GM18870 (cell line): ENCODE measurements at regions not wholly inside any gene's neighbourhood (a gene's known extent, or its start where the extent isn't known, plus 50 kb on each side); places are given as distances from the start of the nearest gene placed in this dataset.
"Not testable (repeated sequence)": the region's sequence is repeated elsewhere in the genome, so short reads cannot be mapped to it uniquely, and the experiment has no call there.

ENCODE experiments used
- ATAC-seq: cut with Tn5 transposase; IDR thresholded peaks from one replicate; pipeline ENCODE4 v1.9.1; 2021; ENCODE audit warnings: moderate library complexity; ENCODE audit not compliant: unreplicated experiment

DNA sequence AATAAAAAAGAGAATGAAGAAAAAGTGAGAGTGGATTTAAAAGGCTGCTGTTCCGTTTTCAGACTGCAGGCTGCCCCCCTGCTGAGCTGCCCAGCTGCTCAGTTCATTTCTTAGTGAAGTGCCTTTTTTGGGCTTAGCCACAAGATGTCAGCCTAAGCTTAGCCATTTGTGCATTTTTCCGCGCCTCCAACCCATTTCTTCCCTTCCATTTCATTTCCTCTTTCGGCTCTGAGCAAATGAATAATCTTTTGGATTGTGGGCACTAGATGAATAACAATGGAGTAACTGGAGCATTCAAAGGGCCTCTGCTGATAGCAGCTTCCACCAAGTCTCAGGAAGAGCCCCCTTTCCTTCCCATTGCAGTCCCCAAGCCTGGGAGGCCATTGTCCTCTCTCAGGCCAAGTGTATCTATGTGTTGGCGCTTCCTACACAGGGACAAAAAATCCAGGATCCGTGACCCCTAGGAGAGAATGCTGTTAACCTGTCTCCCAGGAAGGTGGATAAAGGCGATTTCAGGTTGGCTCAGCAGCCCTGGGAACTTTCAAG, 83.5 kb upstream of the SPTLC3 start:
- peak; percentile 92 for ATAC-seq

DNA sequence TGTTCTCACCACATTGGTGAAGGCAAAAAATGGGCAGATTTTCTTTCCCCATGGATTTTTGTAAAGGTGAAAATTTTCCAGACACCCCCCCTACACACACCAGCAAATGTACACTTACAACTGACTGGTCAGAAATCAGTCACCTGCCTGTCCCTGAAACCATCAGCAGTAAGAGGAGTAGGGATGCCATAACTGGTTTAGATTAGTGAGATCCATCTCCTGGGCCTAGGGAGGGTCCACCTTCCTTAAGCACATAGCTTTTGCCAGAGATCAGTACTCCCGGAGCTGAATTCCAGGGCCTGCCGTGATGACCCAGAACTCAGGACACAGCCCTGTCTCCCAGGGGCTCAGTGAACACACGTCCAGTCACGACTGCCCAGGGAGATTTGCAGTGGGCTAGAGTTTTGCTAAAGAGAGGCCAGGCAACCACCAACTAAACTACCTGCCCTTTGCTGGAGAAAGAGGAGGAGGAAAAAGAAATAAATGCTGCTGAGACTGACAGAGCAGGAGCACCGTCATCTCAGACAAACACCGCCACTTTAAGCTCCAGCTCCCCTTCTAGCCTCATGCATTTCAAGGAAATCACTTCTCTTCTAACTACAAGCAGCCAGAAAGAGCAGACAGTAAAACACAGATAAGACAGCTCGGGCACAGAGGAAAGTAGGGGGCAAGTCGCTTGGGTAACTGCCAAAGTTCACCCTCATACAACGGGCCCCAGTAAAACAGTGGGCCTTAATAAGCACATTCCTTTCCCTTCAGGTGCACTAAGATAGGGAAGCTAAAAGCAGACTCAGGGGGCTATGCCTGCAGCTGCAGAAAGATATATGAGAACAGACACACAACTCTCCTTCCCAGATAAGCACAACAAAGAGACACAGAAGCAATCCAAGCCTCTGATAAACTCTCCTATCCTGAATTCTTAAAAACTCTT, 82.6 kb upstream of the SPTLC3 start:
- ATAC-seq: no peak

DNA sequence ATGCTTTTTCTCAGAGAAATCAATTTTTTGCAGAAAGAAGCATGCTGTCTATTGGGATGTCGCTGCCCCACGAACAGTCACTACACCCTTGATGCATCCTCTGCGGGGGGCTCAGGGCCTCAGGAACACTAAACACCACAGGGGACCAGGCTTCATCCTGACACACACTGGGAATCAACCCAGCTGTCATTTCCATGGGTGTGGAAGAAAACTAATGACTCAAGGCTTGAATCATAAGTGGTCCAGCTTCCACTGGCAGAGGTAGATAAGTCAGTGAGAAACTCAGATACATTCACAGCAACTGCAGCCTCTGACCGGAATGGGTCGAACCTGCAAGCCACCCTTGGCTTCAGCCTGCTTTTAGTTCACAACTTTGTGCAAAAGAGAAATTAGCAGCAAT, 81.3 kb upstream of the SPTLC3 start:
- ATAC-seq: no peak

DNA sequence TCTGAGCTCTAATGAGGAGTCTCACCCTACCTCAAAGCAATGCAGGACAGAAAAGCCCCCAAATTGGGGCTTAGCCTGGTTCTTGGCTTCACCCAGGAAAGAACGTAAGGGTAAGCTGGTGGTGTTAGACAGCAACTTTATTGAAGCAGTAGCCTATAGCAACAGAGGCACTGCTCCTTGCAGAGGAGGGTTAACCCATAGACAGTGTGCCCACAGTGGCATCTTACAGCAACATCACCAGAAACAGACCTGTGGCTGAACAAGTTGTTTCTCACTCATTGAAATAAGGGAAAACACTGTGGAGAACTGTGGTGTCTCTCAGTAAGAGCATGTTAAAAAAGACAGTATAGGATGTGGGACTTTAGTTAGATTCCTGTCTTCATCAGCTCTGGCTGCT, 80.4 kb upstream of the SPTLC3 start:
- no peak for ATAC-seq

DNA sequence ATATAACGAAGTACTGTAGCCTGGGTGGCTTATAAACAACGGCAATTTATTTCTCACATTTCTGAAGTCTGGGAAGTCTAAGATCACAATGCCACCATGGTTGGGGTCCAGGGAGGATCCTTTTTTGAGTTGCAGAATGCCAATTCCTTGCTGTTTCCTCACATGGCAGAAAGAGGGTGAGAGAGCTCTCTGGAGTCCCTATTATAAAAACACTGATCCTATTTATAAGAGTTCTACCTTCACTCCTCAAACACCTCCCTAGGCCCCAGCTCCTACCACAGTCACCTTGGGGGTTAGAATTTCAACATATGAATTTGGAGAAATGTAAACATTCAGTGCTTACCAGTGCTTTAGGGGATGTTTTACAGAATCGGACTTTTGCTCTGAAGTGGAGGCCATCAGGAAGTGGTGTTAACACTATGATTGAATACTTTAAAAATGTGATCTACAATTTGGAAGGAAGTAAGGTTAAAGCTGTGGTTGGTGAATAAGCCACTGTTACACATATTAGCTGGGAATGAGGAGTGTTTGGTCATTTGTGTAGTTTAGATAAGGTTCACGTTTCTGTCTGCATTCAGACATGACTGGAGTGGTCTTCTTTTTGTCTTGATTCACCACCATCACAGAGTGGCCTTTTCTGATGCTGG, 79.9 kb upstream of the SPTLC3 start:
- peak; percentile 39 for ATAC-seq

DNA sequence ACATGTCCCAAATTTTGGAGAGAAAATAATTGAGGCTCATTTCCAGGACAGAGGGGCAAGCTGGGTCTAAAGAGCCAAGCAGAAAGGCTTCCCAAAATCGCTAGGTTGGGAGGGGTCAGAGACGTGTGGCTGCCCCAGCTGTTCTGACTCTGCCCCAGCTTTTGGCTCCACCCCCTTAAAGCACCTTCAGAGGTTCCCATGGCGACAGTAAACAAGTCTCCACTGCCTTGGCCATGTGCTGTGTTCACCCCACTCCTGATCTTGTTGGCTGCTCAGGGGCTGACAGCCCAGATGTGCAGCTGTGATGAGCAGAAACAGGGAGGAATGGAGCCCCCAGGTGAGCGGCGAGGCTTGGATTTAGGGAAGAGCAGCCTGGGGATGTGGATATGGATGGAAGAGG, 72.8 kb upstream of the SPTLC3 start:
- ATAC-seq: no peak

DNA sequence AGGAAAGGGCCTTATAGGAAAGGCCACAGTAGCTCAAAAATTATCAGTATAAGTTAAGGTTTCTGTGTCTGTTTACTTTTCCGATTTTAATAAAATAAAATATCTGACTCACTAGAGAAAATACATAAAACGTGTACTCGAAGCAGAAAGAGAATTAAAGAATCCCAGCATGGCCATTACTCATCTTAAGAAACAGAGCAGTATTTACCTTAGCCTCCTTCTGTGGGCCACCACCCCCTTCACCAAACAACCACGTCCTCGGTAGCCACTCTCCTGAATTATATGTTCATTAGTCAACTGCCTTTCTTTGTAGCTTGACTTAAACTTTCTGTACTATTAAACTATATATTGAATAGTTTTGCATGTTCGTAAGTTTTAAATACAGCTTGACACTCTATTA, 72.2 kb upstream of the SPTLC3 start:
- ATAC-seq: no peak

DNA sequence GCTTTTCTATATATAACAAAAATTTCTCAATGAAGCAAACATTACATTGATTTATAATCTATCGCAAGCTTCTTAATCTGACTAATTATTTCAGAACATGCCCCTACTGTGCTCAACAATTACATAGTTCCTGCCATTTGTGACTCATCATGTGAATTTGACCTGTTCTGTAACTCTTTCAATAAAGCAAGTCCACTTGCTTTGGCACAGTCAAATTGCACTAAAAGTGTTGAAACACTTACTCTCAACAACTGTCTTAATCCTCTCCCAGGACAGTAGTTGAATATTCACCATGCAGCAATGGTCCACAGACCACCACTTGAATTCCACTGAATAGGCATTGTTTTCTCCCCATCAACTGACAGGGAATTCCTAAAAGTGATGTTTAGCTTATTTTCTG, 67.7 kb upstream of the SPTLC3 start:
- no peak for ATAC-seq

DNA sequence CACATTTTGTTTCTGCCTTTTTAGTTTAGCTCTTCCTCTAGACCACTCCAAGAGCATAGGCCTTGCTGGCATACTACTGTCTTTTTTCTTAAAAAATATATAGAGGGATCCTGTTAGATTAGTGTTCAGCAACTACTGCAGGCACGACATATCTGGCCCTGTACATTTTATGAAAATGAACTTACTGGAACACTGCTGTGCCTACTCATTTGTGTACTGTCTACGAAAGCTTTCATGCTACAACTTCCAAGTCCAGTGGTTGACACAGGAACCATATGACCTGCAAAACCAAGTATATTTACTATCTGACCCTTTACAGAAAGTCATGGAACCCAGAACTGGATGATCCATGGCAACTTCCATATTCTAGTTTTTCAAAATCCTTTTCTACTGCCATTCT, 66.6 kb upstream of the SPTLC3 start:
- no peak for ATAC-seq

DNA sequence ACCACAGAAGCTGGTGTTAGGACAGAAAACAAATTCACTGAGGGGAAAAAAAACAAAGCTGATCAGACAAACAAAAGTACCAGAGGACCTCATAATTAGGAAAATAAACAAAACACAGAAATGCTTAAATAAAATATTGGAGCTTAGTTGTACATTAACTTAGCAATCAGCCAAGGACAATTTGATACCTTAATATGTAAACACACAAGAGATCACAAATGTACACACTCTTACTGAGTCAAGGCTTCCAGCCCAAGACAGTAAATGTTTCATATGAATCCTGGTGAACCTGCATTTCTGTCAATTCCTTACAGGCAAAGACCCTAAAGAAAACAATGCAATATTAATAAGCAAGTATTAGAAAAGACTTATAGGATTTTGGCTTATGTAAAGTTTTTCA, 62.0 kb upstream of the SPTLC3 start:
- no peak for ATAC-seq

DNA sequence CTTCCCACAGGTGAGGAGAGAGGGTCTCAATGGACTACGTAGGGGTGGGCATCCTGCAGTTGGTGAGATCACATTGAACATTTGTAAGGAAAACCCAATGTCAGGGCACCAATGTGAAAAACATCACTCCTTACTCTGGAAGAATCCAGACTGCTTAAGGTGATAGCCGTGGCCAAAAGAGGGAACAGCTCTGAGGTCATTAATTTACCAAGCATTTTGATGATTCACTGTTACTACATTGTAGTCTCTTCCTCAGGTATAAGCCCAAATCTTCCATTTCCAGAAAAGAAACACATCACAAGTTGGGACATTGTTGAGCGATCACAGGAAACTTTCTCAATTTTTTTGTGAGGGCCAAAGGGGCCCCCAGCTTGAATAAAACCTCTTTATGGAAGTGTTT, 61.1 kb upstream of the SPTLC3 start:
- ATAC-seq: no peak

DNA sequence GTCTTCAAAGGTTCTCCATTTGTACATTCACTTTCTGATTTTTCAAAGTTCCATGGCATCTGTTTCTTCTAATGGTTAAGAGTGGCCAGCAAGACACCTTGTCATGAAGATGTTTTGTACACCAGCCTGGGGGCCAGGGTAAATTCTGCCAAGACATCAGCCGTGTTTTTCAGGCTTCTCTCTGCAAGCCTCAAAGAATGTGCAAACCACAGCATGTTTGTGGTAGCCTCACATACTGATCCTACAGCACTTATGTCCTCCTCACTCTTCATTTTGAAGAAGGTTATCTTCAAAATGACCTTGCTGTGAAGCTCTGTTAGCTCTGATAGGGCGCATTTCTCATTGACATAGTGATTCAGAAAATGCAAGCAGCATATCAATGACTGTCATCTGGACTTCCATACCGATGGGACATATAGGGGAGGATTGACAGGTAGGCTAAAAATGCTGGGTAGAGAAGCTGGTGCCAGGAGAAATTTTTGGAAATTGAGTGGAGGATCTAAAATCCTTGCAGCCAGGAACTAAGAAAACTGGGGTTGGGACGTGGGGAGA, 59.3 kb upstream of the SPTLC3 start:
- no peak for ATAC-seq

DNA sequence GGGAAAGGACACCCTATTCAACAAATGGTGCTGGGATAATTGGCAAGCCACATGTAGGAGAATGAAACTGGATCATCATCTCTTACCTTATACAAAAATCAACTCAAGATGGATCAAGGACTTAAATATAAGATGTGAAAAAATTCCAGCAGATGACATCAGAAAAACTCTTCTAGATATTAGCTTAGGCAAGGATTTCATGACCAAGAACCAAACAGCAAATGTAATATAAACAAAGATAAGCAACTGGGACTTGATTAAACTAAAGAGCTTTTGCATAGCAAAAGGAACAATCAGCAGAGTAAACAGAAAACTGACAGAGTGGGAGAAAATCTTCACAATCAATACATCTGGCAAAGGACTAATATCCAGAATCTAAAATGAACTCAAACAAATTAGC, 54.5 kb upstream of the SPTLC3 start:
- not testable (repeated sequence) for ATAC-seq

DNA sequence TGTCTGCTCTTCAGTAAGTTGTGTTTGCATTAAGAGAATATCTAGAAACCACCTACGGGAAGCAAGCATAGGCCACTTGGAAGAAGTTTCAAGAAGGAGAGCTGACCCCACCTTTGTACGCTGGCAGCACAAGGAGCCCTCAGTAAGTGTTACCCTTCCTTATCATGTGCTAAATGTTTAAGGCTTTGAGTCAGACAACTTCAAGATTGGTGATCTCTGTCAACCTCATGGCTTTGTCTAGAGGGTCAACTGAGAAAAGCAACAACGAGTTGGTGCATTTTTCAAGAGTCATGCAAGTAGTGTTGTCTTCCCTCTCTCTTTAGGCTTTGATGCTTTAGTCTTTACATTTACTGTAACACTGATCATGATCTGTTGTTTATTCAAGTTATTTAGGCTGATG, 53.2 kb upstream of the SPTLC3 start:
- no peak for ATAC-seq

DNA sequence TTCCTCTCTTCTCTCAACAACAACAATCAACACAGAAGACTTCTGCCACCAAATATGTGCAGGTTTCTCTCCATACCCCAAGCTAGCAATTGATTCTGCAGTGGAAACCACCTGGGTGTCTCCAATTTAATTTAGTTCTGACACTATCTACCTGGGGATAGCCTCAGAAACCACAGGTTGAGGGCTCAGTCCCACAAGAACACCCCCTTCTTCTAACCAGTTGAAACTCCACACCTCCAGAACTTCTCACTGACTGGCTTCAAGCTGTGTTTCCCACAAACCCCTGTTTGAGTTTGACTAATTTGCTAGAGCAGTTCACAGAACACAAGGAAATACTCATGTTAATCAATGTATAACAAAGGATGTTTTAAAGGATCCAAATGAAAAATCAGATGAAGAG, 52.5 kb upstream of the SPTLC3 start:
- ATAC-seq: no peak

DNA sequence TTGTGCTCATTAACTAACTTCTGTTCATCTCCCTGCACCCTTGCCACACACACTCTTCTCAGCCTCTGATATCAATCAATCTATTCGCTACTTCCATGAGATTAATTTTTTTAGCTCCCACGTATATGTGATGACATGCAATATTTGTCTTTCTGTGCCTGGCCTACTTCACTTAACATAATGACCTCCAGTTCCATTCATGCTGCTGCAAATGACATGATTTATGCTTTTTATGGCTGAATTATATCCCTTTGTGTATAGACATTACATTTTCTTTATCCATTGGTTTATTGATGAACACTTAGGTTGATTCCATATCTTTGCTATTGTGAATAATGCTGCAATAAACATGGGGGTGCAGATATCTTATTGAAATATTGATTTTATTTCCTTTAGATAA, 50.8 kb upstream of the SPTLC3 start:
- no peak for ATAC-seq
